Activated T-cell treated with anti-CD3 and anti-CD28 coated beads for 48 hours (primary cell): ENCODE measurements at regions not wholly inside any gene's neighbourhood (a gene's known extent, or its start where the extent isn't known, plus 50 kb on each side); places are given as distances from the start of the nearest gene placed in this dataset.
"Not testable (repeated sequence)": the region's sequence is repeated elsewhere in the genome, so short reads cannot be mapped to it uniquely, and the experiment has no call there.

Experiments
- DNase-seq: peaks from one replicate; pipeline ENCODE4 v3.0.0-alpha.2; 2020; ENCODE audit warnings: low read depth

- DNase-seq: no peak
These were observed 318.8 kb upstream of the PPARGC1A start for GRCh38 chr4:24208691-24209090.

- not testable (repeated sequence) for DNase-seq
These were observed 314.9 kb upstream of the PPARGC1A start for GRCh38 chr4:24204708-24205107.

- no peak for DNase-seq
These were observed 314.1 kb upstream of the PPARGC1A start for GRCh38 chr4:24203926-24204325.

GRCh38 chr4:24202579-24202978 lies 312.7 kb upstream of the PPARGC1A start:
- DNase-seq: no peak

GRCh38 chr4:24197955-24198354 lies 308.1 kb upstream of the PPARGC1A start:
- DNase-seq: no peak

GRCh38 chr4:24196785-24197184 lies 306.9 kb upstream of the PPARGC1A start:
- no peak for DNase-seq

GRCh38 chr4:24195991-24196736 lies 306.3 kb upstream of the PPARGC1A start:
- DNase-seq: no peak

GRCh38 chr4:24192018-24192641 lies 302.3 kb upstream of the PPARGC1A start:
- no peak for DNase-seq

- DNase-seq: no peak
These were observed 301.2 kb upstream of the PPARGC1A start for GRCh38 chr4:24190761-24191695.

GRCh38 chr4:24188459-24188858 lies 298.6 kb upstream of the PPARGC1A start:
- DNase-seq: no peak

GRCh38 chr4:24186466-24186865 lies 296.6 kb upstream of the PPARGC1A start:
- DNase-seq: no peak

GRCh38 chr4:24181005-24181404 lies 291.2 kb upstream of the PPARGC1A start:
- DNase-seq: no peak

- no peak for DNase-seq
These were observed 290.7 kb upstream of the PPARGC1A start for GRCh38 chr4:24180586-24180985.

GRCh38 chr4:24179201-24179840 lies 289.5 kb upstream of the PPARGC1A start:
- DNase-seq: no peak

GRCh38 chr4:24177443-24177842 lies 287.6 kb upstream of the PPARGC1A start:
- DNase-seq: not testable (repeated sequence)

GRCh38 chr4:24175707-24176106 lies 285.9 kb upstream of the PPARGC1A start:
- DNase-seq: no peak

- DNase-seq: no peak
These were observed 284.8 kb upstream of the PPARGC1A start for GRCh38 chr4:24174602-24175001.

- DNase-seq: no peak
These were observed 282.6 kb upstream of the PPARGC1A start for GRCh38 chr4:24172406-24172805.

- DNase-seq: no peak
These were observed 280.1 kb upstream of the PPARGC1A start for GRCh38 chr4:24169956-24170355.

GRCh38 chr4:24168658-24169057 lies 278.8 kb upstream of the PPARGC1A start:
- no peak for DNase-seq

GRCh38 chr4:24166501-24166900 lies 276.7 kb upstream of the PPARGC1A start:
- no peak for DNase-seq

GRCh38 chr4:24164797-24165196 lies 274.9 kb upstream of the PPARGC1A start:
- DNase-seq: no peak
